Endometrium (tissue), 2 donors: ENCODE measurements at regions not wholly inside any gene's neighbourhood (a gene's known extent, or its start where the extent isn't known, plus 50 kb on each side); places are given as distances from the start of the nearest gene placed in this dataset.

ENCODE experiments used
- FAIRE-seq: peaks from 2 replicates; lab custom pipeline; 2012; peaks lifted over from hg19 to GRCh38; lab: Jason Lieb, UNC
- donor health status: control.
- donor health status: control.

GRCh38 chr1:213650603-213651002 lies 337.2 kb upstream of the PROX1 start:
- no peak for FAIRE-seq

- FAIRE-seq: no peak
These were observed 336.7 kb upstream of the PROX1 start for GRCh38 chr1:213651077-213651476.

- no peak for FAIRE-seq
These were observed 335.7 kb upstream of the PROX1 start for GRCh38 chr1:213652109-213652508.

- no peak for FAIRE-seq
These were observed 331.7 kb upstream of the PROX1 start for GRCh38 chr1:213656039-213656438.

GRCh38 chr1:213656503-213656902 lies 331.3 kb upstream of the PROX1 start:
- FAIRE-seq: no peak

- FAIRE-seq: no peak
These were observed 330.8 kb upstream of the PROX1 start for GRCh38 chr1:213657013-213657412.

GRCh38 chr1:213657879-213658278 lies 329.9 kb upstream of the PROX1 start:
- FAIRE-seq: no peak

GRCh38 chr1:213658457-213658856 lies 329.3 kb upstream of the PROX1 start:
- FAIRE-seq: no peak

GRCh38 chr1:213659580-213660547 lies 327.9 kb upstream of the PROX1 start:
- no peak for FAIRE-seq

- no peak for FAIRE-seq
These were observed 326.5 kb upstream of the PROX1 start for GRCh38 chr1:213661302-213661701.

GRCh38 chr1:213666113-213666512 lies 321.7 kb upstream of the PROX1 start:
- no peak for FAIRE-seq

- no peak for FAIRE-seq
These were observed 320.9 kb upstream of the PROX1 start for GRCh38 chr1:213666922-213667321.

- FAIRE-seq: no peak
These were observed 318.3 kb upstream of the PROX1 start for GRCh38 chr1:213669512-213669911.

- no peak for FAIRE-seq
These were observed 317.6 kb upstream of the PROX1 start for GRCh38 chr1:213669964-213670691.

GRCh38 chr1:213670692-213671023 lies 317.1 kb upstream of the PROX1 start:
- no peak for FAIRE-seq

GRCh38 chr1:213675043-213675442 lies 312.7 kb upstream of the PROX1 start:
- no peak for FAIRE-seq

GRCh38 chr1:213676736-213677135 lies 311.0 kb upstream of the PROX1 start:
- no peak for FAIRE-seq

GRCh38 chr1:213678348-213678747 lies 309.4 kb upstream of the PROX1 start:
- FAIRE-seq: no peak

GRCh38 chr1:213678753-213679152 lies 309.0 kb upstream of the PROX1 start:
- FAIRE-seq: no peak

GRCh38 chr1:213679153-213679552 lies 308.6 kb upstream of the PROX1 start:
- no peak for FAIRE-seq

GRCh38 chr1:213680677-213681325 lies 307.0 kb upstream of the PROX1 start:
- no peak for FAIRE-seq

GRCh38 chr1:213681788-213682340 lies 305.9 kb upstream of the PROX1 start:
- FAIRE-seq: no peak

- no peak for FAIRE-seq
These were observed 304.2 kb upstream of the PROX1 start for GRCh38 chr1:213683529-213683928.
